Activated CD8-positive, alpha-beta memory T cell treated with anti-CD3 and anti-CD28 coated beads, Interleukin-2, amount 10 ng/mL, durations not matched to agents 7 days and 5 days (primary cell): ENCODE measurements at regions not wholly inside any gene's neighbourhood (a gene's known extent, or its start where the extent isn't known, plus 50 kb on each side); places are given as distances from the start of the nearest gene placed in this dataset.

Source experiments
- ATAC-seq: fragments of 150-1000 bp; cut with Tn5 transposase; one replicate; pipeline ENCODE4 v1.10.0; 2021; ENCODE audit warnings: moderate library complexity
- CTCF ChIA-PET: fragments of 350-600 bp; sonication (Branson Sonifier 250); formaldehyde crosslinking; loops from one replicate; lab custom pipeline; 2021; ENCODE audit warnings: antibody characterized with exemption; lab: Charles Lee
- DNase-seq: peaks from one replicate; pipeline ENCODE4 v3.0.0-alpha.2; 2020
- H3K27ac Mint-ChIP-seq: one replicate; pipeline ENCODE4 v1.8.0; 2021; ENCODE audit warnings: mild to moderate bottlenecking, mixed read lengths
- H3K27me3 Mint-ChIP-seq: one replicate; pipeline ENCODE4 v1.8.0; 2021; ENCODE audit warnings: mixed read lengths
- H3K36me3 Mint-ChIP-seq: one replicate; pipeline ENCODE4 v1.8.0; 2021; ENCODE audit warnings: mild to moderate bottlenecking, mixed read lengths
- H3K4me1 Mint-ChIP-seq: one replicate; pipeline ENCODE4 v1.8.0; 2021; ENCODE audit warnings: mixed read lengths
- H3K4me3 Mint-ChIP-seq: one replicate; pipeline ENCODE4 v1.8.0; 2021; ENCODE audit warnings: mild to moderate bottlenecking, moderate library complexity, mixed read lengths
- H3K9me3 Mint-ChIP-seq: one replicate; pipeline ENCODE4 v1.8.0; 2022; ENCODE audit warnings: low read depth, mixed read lengths

DNA sequence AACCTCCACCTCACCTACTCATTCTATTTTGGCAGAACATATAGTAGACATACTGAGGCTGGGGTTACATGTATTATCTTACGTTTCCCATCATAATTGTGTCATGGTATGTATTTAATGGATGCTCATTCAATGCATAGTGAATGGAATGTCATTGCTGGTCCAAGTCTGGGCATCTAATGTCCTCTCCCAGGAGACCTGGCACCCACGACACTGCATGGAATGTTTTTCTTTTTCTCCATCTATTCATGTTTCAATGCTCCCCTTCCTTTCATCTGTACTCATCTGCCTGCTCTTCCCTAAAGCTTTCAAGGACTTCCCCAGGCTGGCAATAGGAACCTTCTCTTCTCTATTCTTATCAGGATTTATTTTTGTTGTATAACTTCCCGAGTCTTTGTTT lies 50.8 kb upstream of the SLIT3 start:
- CTCF ChIA-PET, result no interaction called here
- no peak overlapping the region for H3K27ac Mint-ChIP-seq
- no peaks in the 10 kb centered on the region for H3K36me3 Mint-ChIP-seq
- ATAC-seq (no peak), DNase-seq (no peak)
- no peaks in the 10 kb centered on the region for H3K27me3 Mint-ChIP-seq
- H3K4me1 Mint-ChIP-seq, result no peaks in the 10 kb centered on the region
- H3K9me3 Mint-ChIP-seq, result no peaks in the 10 kb centered on the region
- H3K4me3 Mint-ChIP-seq, result no peak overlapping the region

- H3K4me1 Mint-ChIP-seq, result no peaks in the 10 kb centered on the region
- H3K9me3 Mint-ChIP-seq, result no peaks in the 10 kb centered on the region
- ATAC-seq (no peak), DNase-seq (no peak)
- H3K36me3 Mint-ChIP-seq, result no peaks in the 10 kb centered on the region
- H3K27me3 Mint-ChIP-seq, result no peaks in the 10 kb centered on the region
- H3K4me3 Mint-ChIP-seq, result no peak overlapping the region
- CTCF ChIA-PET, result no interaction called here
- no peak overlapping the region for H3K27ac Mint-ChIP-seq
Measured at GRCh38 chr5:169350759-169351240, 49.9 kb upstream of the SLIT3 start.
